ENCODE measurements at regions not wholly inside any gene's neighbourhood (a gene's known extent, or its start where the extent isn't known, plus 50 kb on each side); places are given as distances from the start of the nearest gene placed in this dataset.

DNA sequence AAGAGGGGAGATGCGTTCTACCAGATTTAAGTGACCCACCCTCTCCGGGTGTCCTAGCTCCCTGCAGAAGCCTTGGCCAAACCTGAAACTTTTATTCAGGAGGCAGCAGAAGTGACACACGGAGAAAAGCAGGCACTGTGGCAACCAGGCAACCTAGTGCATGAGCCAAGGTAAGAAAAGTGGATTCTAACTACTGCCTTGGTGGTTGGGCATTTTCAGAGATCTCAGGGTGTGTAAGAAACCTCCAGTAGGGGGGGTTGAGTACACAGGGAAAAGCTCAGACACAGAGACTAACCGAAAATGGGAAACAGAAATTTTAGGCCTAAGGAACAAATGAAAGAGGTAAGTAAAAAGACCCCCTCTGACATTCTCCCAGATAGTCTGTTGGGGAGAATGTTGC is 645.7 kb downstream of the ANKRD7 start:
- TF ChIP-seq, protein P1, sequence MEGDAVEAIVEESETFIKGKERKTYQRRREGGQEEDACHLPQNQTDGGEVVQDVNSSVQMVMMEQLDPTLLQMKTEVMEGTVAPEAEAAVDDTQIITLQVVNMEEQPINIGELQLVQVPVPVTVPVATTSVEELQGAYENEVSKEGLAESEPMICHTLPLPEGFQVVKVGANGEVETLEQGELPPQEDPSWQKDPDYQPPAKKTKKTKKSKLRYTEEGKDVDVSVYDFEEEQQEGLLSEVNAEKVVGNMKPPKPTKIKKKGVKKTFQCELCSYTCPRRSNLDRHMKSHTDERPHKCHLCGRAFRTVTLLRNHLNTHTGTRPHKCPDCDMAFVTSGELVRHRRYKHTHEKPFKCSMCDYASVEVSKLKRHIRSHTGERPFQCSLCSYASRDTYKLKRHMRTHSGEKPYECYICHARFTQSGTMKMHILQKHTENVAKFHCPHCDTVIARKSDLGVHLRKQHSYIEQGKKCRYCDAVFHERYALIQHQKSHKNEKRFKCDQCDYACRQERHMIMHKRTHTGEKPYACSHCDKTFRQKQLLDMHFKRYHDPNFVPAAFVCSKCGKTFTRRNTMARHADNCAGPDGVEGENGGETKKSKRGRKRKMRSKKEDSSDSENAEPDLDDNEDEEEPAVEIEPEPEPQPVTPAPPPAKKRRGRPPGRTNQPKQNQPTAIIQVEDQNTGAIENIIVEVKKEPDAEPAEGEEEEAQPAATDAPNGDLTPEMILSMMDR (conservative IDR thresholded peaks at IDR 0.05; ENCODE audit: low read depth, low read length) = no peak
- no peak for TF ChIP-seq POLR2A (IDR thresholded peaks at IDR 0.05; ENCODE audit: low read depth, low read length)
- TF ChIP-seq MXI1 (IDR thresholded peaks at IDR 0.05; ENCODE audit: borderline replicate concordance, low read depth, low read length) = no peak

All from IMR-90 (cell line).